ENCODE measurements at regions not wholly inside any gene's neighbourhood (a gene's known extent, or its start where the extent isn't known, plus 50 kb on each side); places are given as distances from the start of the nearest gene placed in this dataset.

- Mint-ChIP-seq H3K27ac (no peak overlapping the region), H3K4me3 (no peak overlapping the region), H3K27me3 (ENCODE audit: low read depth) (peaks cover 56% of the 10 kb centered on the region), H3K9me3 (no peaks in the 10 kb centered on the region), H3K4me1 (no peaks in the 10 kb centered on the region), H3K36me3 (no peaks in the 10 kb centered on the region)
- TF ChIP-seq CTCF (IDR thresholded peaks at IDR 0.05; ENCODE audit: unreplicated experiment), result no peak
- DNase-seq (ENCODE audit: low spot score in 2 of 2, unreplicated experiment in 2 of 2), result no peak
These were observed 108.7 kb upstream of the IGSF21 start for GRCh38 chr1:17998889-17999288.

- TF ChIP-seq CTCF (IDR thresholded peaks at IDR 0.05; ENCODE audit: unreplicated experiment), result no peak
- H3K9me3 Mint-ChIP-seq, result no peaks in the 10 kb centered on the region
These were observed 107.7 kb upstream of the IGSF21 start for GRCh38 chr1:17999884-18000283.

GRCh38 chr1:18001725-18002124 lies 105.9 kb upstream of the IGSF21 start:
- no peaks in the 10 kb centered on the region for H3K4me1 Mint-ChIP-seq

More at GRCh38 chr1:17999884-18000283, 107.7 kb upstream of the IGSF21 start:
- Mint-ChIP-seq H3K27ac (no peak overlapping the region), H3K36me3 (no peaks in the 10 kb centered on the region), H3K4me1 (no peaks in the 10 kb centered on the region), H3K4me3 (no peak overlapping the region), H3K27me3 (ENCODE audit: low read depth) (peaks cover 66% of the 10 kb centered on the region)
- DNase-seq (ENCODE audit: low spot score in 2 of 2, unreplicated experiment in 2 of 2), result no peak

GRCh38 chr1:18004278-18004677 lies 103.3 kb upstream of the IGSF21 start:
- Mint-ChIP-seq H3K4me3 (no peak overlapping the region), H3K9me3 (no peaks in the 10 kb centered on the region), H3K4me1 (no peaks in the 10 kb centered on the region), H3K36me3 (no peaks in the 10 kb centered on the region), H3K27ac (no peak overlapping the region), H3K27me3 (ENCODE audit: low read depth) (peaks cover 81% of the 10 kb centered on the region)
- no peak for DNase-seq (ENCODE audit: low spot score in 2 of 2, unreplicated experiment in 2 of 2)
- TF ChIP-seq CTCF (IDR thresholded peaks at IDR 0.05; ENCODE audit: unreplicated experiment), result no peak

More at GRCh38 chr1:18001725-18002124, 105.9 kb upstream of the IGSF21 start:
- Mint-ChIP-seq H3K27ac (no peak overlapping the region), H3K27me3 (ENCODE audit: low read depth) (peaks cover 70% of the 10 kb centered on the region), H3K4me3 (no peak overlapping the region), H3K9me3 (no peaks in the 10 kb centered on the region), H3K36me3 (no peaks in the 10 kb centered on the region)
- no peak for TF ChIP-seq CTCF (IDR thresholded peaks at IDR 0.05; ENCODE audit: unreplicated experiment)
- DNase-seq (ENCODE audit: low spot score in 2 of 2, unreplicated experiment in 2 of 2), result no peak

GRCh38 chr1:18005238-18005637 lies 102.4 kb upstream of the IGSF21 start:
- no peaks in the 10 kb centered on the region for H3K4me1 Mint-ChIP-seq
- H3K36me3 Mint-ChIP-seq, result no peaks in the 10 kb centered on the region
- no peaks in the 10 kb centered on the region for H3K9me3 Mint-ChIP-seq
- H3K27ac Mint-ChIP-seq, result no peak overlapping the region
- no peak overlapping the region for H3K4me3 Mint-ChIP-seq
- no peak for TF ChIP-seq CTCF (IDR thresholded peaks at IDR 0.05; ENCODE audit: unreplicated experiment)
- DNase-seq (ENCODE audit: low spot score in 2 of 2, unreplicated experiment in 2 of 2), result no peak
- peaks cover 87% of the 10 kb centered on the region for H3K27me3 Mint-ChIP-seq (ENCODE audit: low read depth)

All from mesothelial cell of epicardium (in vitro differentiated cells).